ENCODE measurements at regions not wholly inside any gene's neighbourhood (a gene's known extent, or its start where the extent isn't known, plus 50 kb on each side); places are given as distances from the start of the nearest gene placed in this dataset.

GRCh38 chr14:100466111-100466856 is 120.9 kb downstream of the BEGAIN start:
- Histone ChIP-seq H3K27ac (no peak overlapping the region), H3K27me3 (no peaks in the 10 kb centered on the region), H3K4me3 (no peak overlapping the region), H3K4me1 (no peaks in the 10 kb centered on the region), H3K9me3 (no peaks in the 10 kb centered on the region), H3K36me3 (peaks cover 17% of the 10 kb centered on the region)
- WGBS = 66% methylated on average over 9 of the region's 9 CpGs
- no peak for DNase-seq (ENCODE audit: low spot score in 2 of 2)
- TF ChIP-seq POLR2A (IDR thresholded peaks at IDR 0.05) = no peak
- no peak for TF ChIP-seq EP300 (IDR thresholded peaks at IDR 0.05)
- no peak for TF ChIP-seq POLR2AphosphoS5 (IDR thresholded peaks at IDR 0.05)
- no peak for TF ChIP-seq CTCF (IDR thresholded peaks at IDR 0.05)

- Histone ChIP-seq H3K4me1 (peaks cover 7% of the 10 kb centered on the region), H3K4me3 (no peak overlapping the region), H3K27ac (no peak overlapping the region), H3K27me3 (no peaks in the 10 kb centered on the region), H3K9me3 (no peaks in the 10 kb centered on the region), H3K36me3 (peaks cover 17% of the 10 kb centered on the region)
- 76% methylated on average over 11 of the region's 11 CpGs for WGBS
- no peak for DNase-seq (ENCODE audit: low spot score in 2 of 2)
- no peak for TF ChIP-seq POLR2AphosphoS5 (IDR thresholded peaks at IDR 0.05)
- TF ChIP-seq EP300 (IDR thresholded peaks at IDR 0.05) = no peak
- TF ChIP-seq POLR2A (IDR thresholded peaks at IDR 0.05) = no peak
- no peak for TF ChIP-seq CTCF (IDR thresholded peaks at IDR 0.05)
Observed at GRCh38 chr14:100467046-100467750, 120.0 kb downstream of the BEGAIN start.

GRCh38 chr14:100467939-100468338 is 119.3 kb downstream of the BEGAIN start:
- peaks cover 8% of the 10 kb centered on the region for H3K4me1 ChIP-seq
- no peak overlapping the region for H3K27ac ChIP-seq
- H3K36me3 ChIP-seq = peaks cover 17% of the 10 kb centered on the region
- no peaks in the 10 kb centered on the region for H3K9me3 ChIP-seq
- H3K4me3 ChIP-seq = no peak overlapping the region
- TF ChIP-seq POLR2AphosphoS5 (IDR thresholded peaks at IDR 0.05) = no peak
- TF ChIP-seq CTCF (IDR thresholded peaks at IDR 0.05) = no peak
- TF ChIP-seq EP300 (IDR thresholded peaks at IDR 0.05) = no peak
- TF ChIP-seq POLR2A (IDR thresholded peaks at IDR 0.05) = no peak
- WGBS = 93% methylated on average over 17 of the region's 17 CpGs
- no peaks in the 10 kb centered on the region for H3K27me3 ChIP-seq
- DNase-seq (ENCODE audit: low spot score in 2 of 2) = no peak

GRCh38 chr14:100468557-100468956 is 118.7 kb downstream of the BEGAIN start:
- Histone ChIP-seq H3K27ac (no peak overlapping the region), H3K27me3 (no peaks in the 10 kb centered on the region), H3K36me3 (peaks cover 17% of the 10 kb centered on the region), H3K4me1 (peaks cover 8% of the 10 kb centered on the region), H3K9me3 (no peaks in the 10 kb centered on the region), H3K4me3 (no peak overlapping the region)
- no peak for DNase-seq (ENCODE audit: low spot score in 2 of 2)
- 79% methylated on average over 9 of the region's 9 CpGs for WGBS
- TF ChIP-seq CTCF (IDR thresholded peaks at IDR 0.05) (no peak), POLR2A (IDR thresholded peaks at IDR 0.05) (no peak), POLR2AphosphoS5 (IDR thresholded peaks at IDR 0.05) (no peak), EP300 (IDR thresholded peaks at IDR 0.05) (no peak)
